NCI-H2081 treated with DMSO at 0.1 percent for 48 hours (cell line): ENCODE measurements at regions not wholly inside any gene's neighbourhood (a gene's known extent, or its start where the extent isn't known, plus 50 kb on each side); places are given as distances from the start of the nearest gene placed in this dataset.
"Not testable (repeated sequence)": the region's sequence is repeated elsewhere in the genome, so short reads cannot be mapped to it uniquely, and the experiment has no call there.

Source experiments
- DNase-seq: peaks from one replicate; lab custom pipeline; 2025; lab: John Stamatoyannopoulos, UW

GRCh38 chr5:17365811-17366138, 132.3 kb upstream of the TAF11L2 start:
- DNase-seq, result no peak

GRCh38 chr5:17367256-17367840, 130.7 kb upstream of the TAF11L2 start:
- no peak for DNase-seq

GRCh38 chr5:17370651-17371050, 127.4 kb upstream of the TAF11L2 start:
- DNase-seq, result no peak

GRCh38 chr5:17373406-17373805, 124.6 kb upstream of the TAF11L2 start:
- DNase-seq, result no peak

- DNase-seq, result no peak
These were observed 124.0 kb upstream of the TAF11L2 start for GRCh38 chr5:17373814-17374556.

- no peak for DNase-seq
These were observed 122.9 kb upstream of the TAF11L2 start for GRCh38 chr5:17374973-17375742.

DNA sequence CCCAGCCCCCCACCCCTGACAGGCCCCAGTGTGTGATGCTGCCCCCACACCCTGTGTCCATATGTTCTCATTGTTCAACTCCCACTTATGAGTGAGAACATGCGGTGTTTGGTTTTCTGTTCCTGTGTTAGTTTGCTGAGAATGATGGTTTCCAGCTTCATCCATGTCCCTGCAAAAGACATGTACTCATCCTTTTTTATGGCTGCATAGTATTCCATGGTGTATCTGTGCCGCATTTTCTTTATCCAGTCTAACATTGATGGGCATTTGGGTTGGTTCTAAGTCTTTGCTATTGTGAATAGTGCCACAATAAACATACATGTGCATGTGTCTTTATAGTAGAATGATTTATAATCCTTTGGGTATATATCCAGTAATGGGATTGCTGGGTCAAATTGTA, 122.1 kb upstream of the TAF11L2 start:
- not testable (repeated sequence) for DNase-seq

DNA sequence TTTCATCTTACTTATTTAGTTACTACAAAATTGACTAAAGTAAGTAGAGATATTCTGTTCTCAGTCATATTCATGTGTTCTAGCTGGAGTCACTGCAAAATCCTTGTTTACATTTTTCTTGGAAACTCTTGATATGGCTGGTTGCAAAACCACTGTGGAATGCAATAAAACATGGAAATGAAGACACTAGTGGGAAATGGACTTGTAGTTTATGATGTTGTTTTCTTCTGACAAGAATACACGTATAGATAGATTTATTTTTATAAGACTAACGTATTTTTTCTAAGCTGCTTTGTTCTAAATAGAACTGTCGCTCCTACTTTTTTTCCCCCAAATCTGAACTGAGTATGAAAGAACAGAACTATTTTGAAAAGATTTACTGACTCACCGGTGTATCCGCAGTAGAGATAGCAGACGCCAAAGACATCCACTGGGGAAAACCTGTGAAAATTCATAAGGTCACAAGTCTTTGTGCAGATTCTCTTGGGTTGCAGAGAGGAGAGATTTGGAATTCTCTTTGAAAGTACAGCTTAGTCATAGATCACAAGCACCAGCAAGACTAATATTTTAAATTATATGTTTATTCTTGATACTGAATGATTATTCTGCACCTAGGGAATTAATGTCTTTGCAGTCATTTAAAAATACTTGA, 119.6 kb upstream of the TAF11L2 start:
- DNase-seq, result no peak

DNA sequence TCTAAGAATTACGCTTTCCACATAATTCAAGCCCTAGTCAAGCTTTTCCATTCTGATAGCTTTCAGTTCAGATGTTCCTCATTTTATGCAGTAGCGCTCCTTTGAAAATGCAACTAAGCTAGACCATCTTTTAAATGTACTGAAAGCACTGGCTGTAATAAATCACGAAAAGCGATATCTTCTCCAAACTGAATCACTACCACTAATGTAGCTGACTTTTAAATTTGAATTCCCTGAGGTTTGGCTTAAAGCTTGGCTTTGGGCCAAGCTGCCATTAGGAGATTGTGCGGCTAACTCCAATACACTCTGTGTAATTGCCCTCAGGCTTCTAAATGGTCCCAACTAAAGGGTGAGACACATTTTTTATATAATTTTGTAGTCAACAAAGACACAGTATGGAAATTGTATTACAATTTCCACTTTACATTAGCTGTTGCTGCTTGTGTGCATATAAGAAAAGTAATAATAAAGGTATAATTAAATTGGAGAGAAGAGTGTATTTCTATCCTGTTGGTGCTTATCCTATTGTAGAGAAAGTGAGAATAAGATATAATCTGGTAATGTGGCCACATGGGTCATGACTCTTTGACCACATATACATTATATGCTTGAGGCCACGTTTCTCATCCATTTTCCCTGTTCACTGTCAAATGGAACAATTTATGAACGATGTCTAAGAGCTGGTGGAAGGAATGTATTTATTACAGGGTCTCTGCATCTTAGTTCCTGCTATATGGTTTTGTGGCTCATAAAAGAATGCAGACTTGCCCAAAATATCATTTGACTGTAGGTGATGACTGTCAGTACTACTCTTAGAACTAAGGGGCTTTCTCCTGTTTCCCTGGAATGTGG, 118.7 kb upstream of the TAF11L2 start:
- no peak for DNase-seq

DNA sequence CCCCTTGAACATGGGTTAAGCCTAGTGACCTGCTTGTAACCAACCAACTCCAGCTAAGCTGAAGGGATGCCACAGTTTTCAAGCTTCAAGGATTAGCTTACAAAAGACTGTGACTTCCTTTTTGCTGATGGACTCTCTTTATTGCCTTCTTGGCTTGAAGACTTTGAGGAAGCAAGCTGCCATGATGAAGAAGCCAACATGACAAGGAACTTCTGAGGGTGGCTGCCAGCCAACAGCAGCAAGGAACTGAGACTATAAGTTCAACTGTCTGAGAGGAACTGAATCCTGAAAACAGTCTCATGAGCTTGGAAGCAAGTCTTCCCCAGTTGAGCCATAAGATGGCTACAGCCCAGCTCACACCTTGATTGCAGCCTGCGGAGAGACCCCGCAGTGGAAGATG, 116.1 kb upstream of the TAF11L2 start:
- no peak for DNase-seq

DNA sequence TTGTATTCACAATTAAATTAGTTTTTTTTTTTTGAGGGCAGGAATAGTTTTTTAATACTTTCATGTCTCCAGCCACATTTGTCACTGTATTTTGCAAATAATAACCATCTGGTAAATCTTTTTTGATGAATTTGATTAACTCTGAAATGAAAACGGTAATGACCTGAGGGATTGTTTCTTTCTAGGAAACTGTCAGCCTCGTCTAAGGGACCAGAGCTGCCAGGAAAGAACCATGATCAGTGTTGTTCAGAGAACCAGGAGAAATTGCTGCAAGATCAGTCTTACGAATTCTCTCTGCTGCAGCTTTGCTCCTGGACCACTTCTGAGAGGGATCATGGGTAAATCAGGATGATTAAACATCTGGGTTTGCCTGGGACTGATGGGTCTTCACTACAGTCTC, 114.5 kb upstream of the TAF11L2 start:
- no peak for DNase-seq

DNA sequence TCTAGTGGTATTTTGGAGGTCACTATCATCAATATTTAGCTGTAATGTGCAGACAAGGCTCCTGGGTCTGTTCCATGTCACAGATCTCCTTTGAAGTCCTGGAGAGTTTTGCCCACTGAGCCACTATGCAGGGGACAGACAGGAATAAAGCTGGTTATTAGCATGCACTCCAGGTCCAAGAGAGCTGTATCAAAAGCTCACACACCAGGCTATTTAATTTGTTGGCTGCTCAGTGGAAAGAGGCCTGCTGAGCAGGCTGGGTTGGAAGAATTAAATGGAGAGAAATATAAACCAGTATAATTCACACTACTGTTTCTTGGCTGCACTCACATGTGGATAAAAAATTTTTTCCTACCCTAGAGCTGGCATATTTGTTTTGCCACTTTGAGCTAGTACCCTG, 113.8 kb upstream of the TAF11L2 start:
- no peak for DNase-seq

DNA sequence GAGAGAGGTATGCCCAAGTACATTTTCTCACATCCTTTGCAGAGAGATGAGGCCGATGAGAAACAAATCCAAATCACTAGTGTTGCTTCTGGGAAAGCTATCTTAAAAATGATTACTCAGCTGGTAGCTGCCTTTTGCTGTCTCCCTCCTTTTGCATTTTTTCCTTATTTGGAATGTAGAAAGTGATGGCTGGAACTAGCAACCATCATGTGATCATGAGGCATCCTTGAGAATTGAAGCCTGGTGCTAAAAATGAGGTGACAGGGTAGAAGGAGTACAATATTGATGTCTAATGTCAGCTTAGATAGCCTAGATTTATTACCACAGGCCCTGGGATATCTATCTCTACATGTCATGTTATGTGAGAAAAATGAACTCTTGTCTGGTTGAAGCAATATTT, 109.3 kb upstream of the TAF11L2 start:
- DNase-seq, result no peak

GRCh38 chr5:17394086-17394485, 103.9 kb upstream of the TAF11L2 start:
- no peak for DNase-seq

GRCh38 chr5:17395106-17395880, 102.7 kb upstream of the TAF11L2 start:
- DNase-seq, result no peak

GRCh38 chr5:17396247-17396646, 101.8 kb upstream of the TAF11L2 start:
- DNase-seq, result no peak

DNA sequence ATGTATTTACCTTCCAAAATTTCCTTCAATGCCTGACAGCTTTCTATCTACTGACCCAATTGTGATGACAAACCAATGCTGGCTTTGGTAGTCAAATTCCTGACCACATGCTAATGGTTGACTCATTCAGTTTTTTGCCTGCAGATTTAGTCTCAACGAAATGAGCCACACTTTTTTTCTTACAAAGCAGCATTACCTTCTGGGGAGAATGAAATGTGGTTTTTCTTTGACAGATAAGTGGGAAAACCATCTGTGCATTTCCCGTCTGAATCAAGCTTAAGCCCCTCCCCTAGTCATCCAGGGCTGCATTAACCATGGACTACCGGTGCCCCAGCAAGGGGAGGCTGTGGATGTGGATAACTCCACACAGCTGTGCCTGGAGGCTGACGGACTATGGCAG, 99.6 kb upstream of the TAF11L2 start:
- no peak for DNase-seq

DNA sequence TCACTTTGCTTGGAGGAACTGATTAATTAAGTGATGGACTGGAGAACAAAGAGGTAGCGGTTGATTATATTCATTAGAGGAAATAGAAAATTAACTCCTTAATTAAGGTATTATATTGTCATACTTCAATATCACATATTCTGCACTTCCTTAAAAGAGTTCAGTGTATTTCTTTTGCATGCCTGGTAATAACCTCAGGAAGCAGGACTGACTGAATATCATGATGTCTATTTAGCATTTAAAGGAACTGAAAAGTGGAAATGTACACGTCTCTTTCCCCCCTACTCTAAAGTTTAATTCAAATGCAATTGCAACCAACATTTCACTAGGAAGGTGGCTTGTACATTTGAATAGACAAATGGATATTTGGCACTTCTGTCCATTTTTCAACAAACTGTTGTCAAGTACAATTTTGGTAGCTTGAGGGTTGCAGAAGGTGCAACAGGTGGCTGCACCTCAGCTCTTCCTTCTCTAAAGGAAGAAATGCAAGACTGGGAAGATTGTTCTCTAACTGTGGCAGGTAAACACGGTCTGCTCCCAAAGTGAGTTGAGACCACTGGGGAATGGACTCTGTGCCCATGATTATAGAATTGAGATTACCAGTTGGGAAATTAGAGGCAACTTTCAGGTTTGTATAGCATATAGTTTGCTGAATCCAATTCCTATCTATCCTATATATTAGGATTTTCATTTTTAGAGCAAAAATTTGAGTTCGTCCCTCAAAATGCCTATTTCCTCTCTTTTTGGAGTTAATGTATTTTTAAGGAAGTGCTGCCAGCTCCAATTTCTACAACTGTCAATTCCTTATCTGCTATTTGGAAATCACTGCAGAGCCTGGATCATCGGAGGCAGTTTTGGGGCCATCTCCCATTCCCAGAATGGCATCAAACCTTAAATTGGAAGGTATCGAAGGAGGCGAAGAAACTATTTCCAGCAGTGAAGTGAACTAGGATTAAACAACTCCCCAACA, 98.9 kb upstream of the TAF11L2 start:
- no peak for DNase-seq

DNA sequence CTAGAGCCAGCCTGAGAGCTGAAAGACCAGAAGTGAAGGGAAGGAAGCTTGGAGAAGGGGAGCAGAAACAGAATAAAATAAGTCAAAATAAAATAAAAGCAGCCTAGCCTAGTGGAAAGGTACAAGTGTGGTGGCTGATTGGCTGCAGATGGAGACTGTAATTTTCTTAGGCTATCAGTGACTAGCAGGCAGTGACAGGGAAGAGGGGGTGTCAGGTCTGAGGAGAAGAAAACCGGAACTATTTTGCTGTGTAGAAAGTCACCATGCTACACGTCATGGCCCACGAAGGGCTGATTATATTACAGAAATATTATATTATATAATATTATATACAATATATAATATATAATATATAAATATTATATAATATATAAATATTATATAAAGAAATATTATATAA, 98.1 kb upstream of the TAF11L2 start:
- no peak for DNase-seq
